DOHH2 (cell line): ENCODE measurements at regions not wholly inside any gene's neighbourhood (a gene's known extent, or its start where the extent isn't known, plus 50 kb on each side); places are given as distances from the start of the nearest gene placed in this dataset.
"Not testable (repeated sequence)": the region's sequence is repeated elsewhere in the genome, so short reads cannot be mapped to it uniquely, and the experiment has no call there.

Experiments used
- H3F3A ChIP-seq: fragments of 200-600 bp; sonication (generic), shearing (Covaris generic); 2 replicates; pipeline ENCODE4 v1.6.0; 2016; ENCODE audit warnings: antibody characterized with exemption, mild to moderate bottlenecking; ENCODE audit not compliant: control insufficient read depth, insufficient read depth
- H3K27ac ChIP-seq: fragments of 200-600 bp; sonication (generic); 2 replicates; pipeline ENCODE4 v1.5.1; 2014; ENCODE audit warnings: low read depth, mild to moderate bottlenecking, low read length, moderate library complexity
- H3K27me3 ChIP-seq: fragments of 200-600 bp; sonication (generic); 2 replicates; pipeline ENCODE4 v1.6.1; 2014; ENCODE audit warnings: mild to moderate bottlenecking, low read length, mixed read lengths; ENCODE audit not compliant: control insufficient read depth
- H3K36me3 ChIP-seq: fragments of 200-600 bp; sonication (generic); 2 replicates; pipeline ENCODE4 v1.6.1; 2014; ENCODE audit warnings: mild to moderate bottlenecking, low read length, moderate library complexity, mixed read lengths; ENCODE audit not compliant: control insufficient read depth
- H3K4me1 ChIP-seq: fragments of 200-600 bp; sonication (generic); 2 replicates; pipeline ENCODE4 v1.6.1; 2014; ENCODE audit warnings: mild to moderate bottlenecking, low read length, mixed read lengths; ENCODE audit not compliant: control insufficient read depth
- H3K4me2 ChIP-seq: fragments of 200-600 bp; sonication (generic); 2 replicates; pipeline ENCODE4 v1.6.0; 2014; ENCODE audit warnings: mild to moderate bottlenecking, low read length, moderate library complexity
- H3K4me3 ChIP-seq: fragments of 200-600 bp; sonication (generic); 2 replicates; pipeline ENCODE4 v1.5.1; 2014; ENCODE audit warnings: mild to moderate bottlenecking, low read length, mixed read lengths
- H3K79me2 ChIP-seq: fragments of 200-600 bp; sonication (generic); 2 replicates; pipeline ENCODE4 v1.6.1; 2014; ENCODE audit warnings: mild to moderate bottlenecking, low read length, mixed read lengths; ENCODE audit not compliant: control insufficient read depth
- H3K9me2 ChIP-seq: fragments of 200-600 bp; sonication (generic); replicated peaks from 2 replicates; pipeline ENCODE4 v1.6.1; 2014; ENCODE audit warnings: mild to moderate bottlenecking, low read length, mixed read lengths; ENCODE audit not compliant: control insufficient read depth
- H3K9me3 ChIP-seq: fragments of 200-600 bp; sonication (generic); 2 replicates; pipeline ENCODE4 v1.6.1; 2014; ENCODE audit warnings: antibody characterized with exemption, low read length, mixed read lengths; ENCODE audit not compliant: control insufficient read depth, insufficient read depth
- H4K20me1 ChIP-seq: fragments of 200-600 bp; sonication (generic); 2 replicates; pipeline ENCODE4 v1.6.0; 2014; ENCODE audit warnings: low read depth, mild to moderate bottlenecking, antibody characterized with exemption, low read length, moderate library complexity; ENCODE audit not compliant: control insufficient read depth, insufficient read depth
- CTCF ChIP-seq: fragments of 200-600 bp; sonication (generic); IDR thresholded peaks from one replicate; pipeline ENCODE4 v1.5.1; 2014; ENCODE audit warnings: antibody characterized with exemption, mild to moderate bottlenecking, low read depth, low read length; ENCODE audit not compliant: poor library complexity, severe bottlenecking
- EZH2phosphoT487 ChIP-seq: fragments of 200-600 bp; sonication (generic); IDR thresholded peaks from 2 replicates; pipeline ENCODE4 v1.6.1; 2017; ENCODE audit warnings: borderline replicate concordance, mild to moderate bottlenecking, antibody characterized with exemption, low read length, moderate library complexity, mixed read lengths

GRCh38 chr16:34802396-34802795, 1343.0 kb downstream of the TP53TG3F start:
- H3K4me2 ChIP-seq: no peak overlapping the region
- H4K20me1 ChIP-seq: no peaks in the 10 kb centered on the region
- H3K4me1 ChIP-seq: no peaks in the 10 kb centered on the region
- no peak overlapping the region for H3K4me3 ChIP-seq
- no peaks in the 10 kb centered on the region for H3K79me2 ChIP-seq
- H3K9me3 ChIP-seq: peaks cover 8% of the 10 kb centered on the region; the same call in 1 of the 2 replicates
- no peaks in the 10 kb centered on the region for H3F3A ChIP-seq
- H3K27me3 ChIP-seq: no peaks in the 10 kb centered on the region
- no peaks in the 10 kb centered on the region for H3K9me2 ChIP-seq
- TF ChIP-seq CTCF: no peak
- TF ChIP-seq EZH2phosphoT487: no peak
- H3K36me3 ChIP-seq: no peaks in the 10 kb centered on the region
- no peak overlapping the region for H3K27ac ChIP-seq

GRCh38 chr16:34802848-34803599, 1343.6 kb downstream of the TP53TG3F start:
- no peaks in the 10 kb centered on the region for H3K4me1 ChIP-seq
- no peaks in the 10 kb centered on the region for H3K9me2 ChIP-seq
- H3K4me3 ChIP-seq: no peak overlapping the region
- no peaks in the 10 kb centered on the region for H3K79me2 ChIP-seq
- no peak overlapping the region for H3K4me2 ChIP-seq
- H3K27me3 ChIP-seq: no peaks in the 10 kb centered on the region
- H3F3A ChIP-seq: no peaks in the 10 kb centered on the region
- peaks cover 8% of the 10 kb centered on the region; the same call in 1 of the 2 replicates for H3K9me3 ChIP-seq
- H3K27ac ChIP-seq: no peak overlapping the region
- TF ChIP-seq CTCF (no peak), EZH2phosphoT487 (no peak)
- H4K20me1 ChIP-seq: no peaks in the 10 kb centered on the region
- H3K36me3 ChIP-seq: no peaks in the 10 kb centered on the region

DNA sequence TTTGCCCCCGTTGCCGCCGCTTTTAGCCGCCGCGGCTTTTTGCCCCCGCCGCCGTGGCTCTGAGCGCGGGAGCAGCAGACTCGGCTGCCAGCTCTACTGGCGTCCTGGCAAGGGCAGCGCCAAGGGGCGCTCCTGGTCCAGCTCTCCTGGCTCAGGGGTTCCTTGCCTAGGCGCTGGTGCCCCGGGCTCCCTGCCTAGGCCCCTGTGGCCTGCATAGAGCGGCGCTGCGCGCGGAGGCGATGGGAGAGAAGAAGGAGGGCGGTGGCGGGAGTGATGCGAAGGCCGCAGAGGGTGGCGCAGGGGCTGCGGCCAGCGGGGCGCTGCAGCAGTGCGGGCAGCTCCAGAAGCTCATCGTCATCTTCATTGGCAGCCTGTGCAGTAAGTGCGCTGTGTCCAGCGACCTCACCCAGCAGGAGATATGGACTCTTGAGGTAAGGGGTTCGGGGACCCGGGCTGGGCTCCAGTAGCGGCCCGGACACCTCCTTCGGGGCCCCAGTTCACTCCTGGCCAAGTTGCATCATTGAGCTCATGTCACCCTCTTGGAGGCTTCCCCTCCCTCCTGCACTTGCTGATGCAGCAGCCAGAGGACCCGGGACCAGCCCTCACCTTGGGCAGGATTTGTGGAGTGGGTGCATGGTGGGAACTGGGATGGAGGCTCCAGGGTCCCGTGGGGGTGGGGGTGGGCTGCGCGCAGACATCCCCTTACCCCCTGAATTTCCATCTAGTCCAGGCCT, 1344.4 kb downstream of the TP53TG3F start:
- Histone ChIP-seq H3K4me3 (no peak overlapping the region), H4K20me1 (no peaks in the 10 kb centered on the region), H3K4me2 (no peak overlapping the region), H3K36me3 (no peaks in the 10 kb centered on the region), H3K27ac (no peak overlapping the region), H3K27me3 (no peaks in the 10 kb centered on the region), H3K79me2 (no peaks in the 10 kb centered on the region), H3K4me1 (no peaks in the 10 kb centered on the region), H3K9me3 (peaks cover 8% of the 10 kb centered on the region; the same call in 1 of the 2 replicates), H3K9me2 (no peaks in the 10 kb centered on the region), H3F3A (no peaks in the 10 kb centered on the region)
- no peak for TF ChIP-seq CTCF
- no peak for TF ChIP-seq EZH2phosphoT487

DNA sequence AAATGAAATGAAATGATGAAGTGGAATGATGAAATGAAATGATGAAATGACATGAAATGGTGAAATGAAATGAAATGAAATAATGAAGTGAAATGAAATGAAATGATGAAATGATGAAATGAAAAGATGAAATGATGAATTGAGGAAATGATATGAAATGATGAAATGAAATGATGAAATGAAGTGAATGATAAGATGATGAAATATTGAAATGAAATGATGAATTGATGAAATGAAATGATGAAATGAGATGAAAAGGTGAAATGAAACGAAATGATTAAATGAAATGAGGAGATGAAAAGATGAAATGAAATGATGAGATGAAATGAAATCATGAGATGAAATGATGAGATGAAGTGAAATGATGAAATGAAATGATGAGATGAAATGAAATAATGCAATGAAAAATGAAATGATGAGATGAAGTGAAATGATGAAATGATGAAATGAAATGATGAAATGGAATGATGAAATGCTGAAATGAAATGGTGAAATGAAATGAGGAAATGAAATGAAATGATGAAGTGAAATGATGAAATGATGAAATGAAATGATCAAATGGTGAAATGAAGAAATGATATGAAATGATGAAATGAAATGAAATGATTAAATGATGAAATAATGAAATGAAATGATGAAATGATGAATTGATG, 1347.7 kb downstream of the TP53TG3F start:
- H3F3A ChIP-seq, H3K4me1 ChIP-seq, H3K79me2 ChIP-seq, H3K9me2 ChIP-seq, H3K9me3 ChIP-seq, H3K4me3 ChIP-seq, H3K27ac ChIP-seq, H4K20me1 ChIP-seq, H3K27me3 ChIP-seq, H3K36me3 ChIP-seq, H3K4me2 ChIP-seq: not testable (repeated sequence)

DNA sequence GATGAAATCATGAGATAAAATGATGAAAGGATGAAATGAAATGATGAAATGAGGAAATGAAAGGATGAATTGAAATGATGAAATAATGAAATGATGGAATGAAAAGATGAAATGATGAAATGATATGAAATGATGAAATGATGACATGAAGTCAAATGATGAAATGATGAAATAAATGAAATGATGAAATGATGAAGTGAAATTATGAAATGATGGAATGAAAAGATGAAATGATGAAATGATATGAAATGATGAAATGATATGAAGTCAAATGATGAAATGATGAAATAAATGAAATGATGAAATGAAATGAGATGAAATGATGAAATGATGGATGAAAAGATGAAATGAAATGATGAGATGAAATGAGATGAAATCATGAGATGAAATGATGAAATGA, 1348.4 kb downstream of the TP53TG3F start:
- H3K4me2 ChIP-seq, H3K79me2 ChIP-seq, H3K9me3 ChIP-seq, H3K9me2 ChIP-seq, H3K36me3 ChIP-seq, H3K4me1 ChIP-seq, H4K20me1 ChIP-seq, H3K4me3 ChIP-seq, H3K27me3 ChIP-seq, H3K27ac ChIP-seq, H3F3A ChIP-seq: not testable (repeated sequence)
